BE2C (cell line): ENCODE measurements at regions not wholly inside any gene's neighbourhood (a gene's known extent, or its start where the extent isn't known, plus 50 kb on each side); places are given as distances from the start of the nearest gene placed in this dataset.
A peak's percentile ranks its signal among the peaks of the same experiment; 100 is the strongest.

Experiments used
- DNase-seq: peaks from one replicate; pipeline ENCODE4 v3.0.0-alpha.2; 2020
- H3K27me3 ChIP-seq: fragments of 250-450 bp; sonication (Bioruptor Pico); 2 replicates; pipeline ENCODE4 v1.5.1; 2020; ENCODE audit warnings: mild to moderate bottlenecking
- H3K36me3 ChIP-seq: fragments of 250-450 bp; sonication (Bioruptor Pico); 2 replicates; pipeline ENCODE4 v1.5.1; 2020; ENCODE audit warnings: mild to moderate bottlenecking
- H3K4me1 ChIP-seq: fragments of 250-450 bp; sonication (Bioruptor Pico); 2 replicates; pipeline ENCODE4 v1.5.1; 2020
- H3K4me3 ChIP-seq: 2 replicates; pipeline ENCODE4 v1.5.1; 2011; ENCODE audit warnings: low read depth, low read length
- H3K9me3 ChIP-seq: fragments of 250-450 bp; sonication (Bioruptor Pico); 2 replicates; pipeline ENCODE4 v1.5.1; 2020
- TF ChIP-seq, protein P1 (sequence below): IDR thresholded peaks from 2 replicates; pipeline ENCODE4 v1.5.1; 2012; ENCODE audit warnings: mild to moderate bottlenecking, low read depth, low read length

GRCh38 chr6:140905050-140905449, 1227.7 kb upstream of the GJE1 start:
- Histone ChIP-seq H3K9me3 (peaks cover 2% of the 10 kb centered on the region; the same call in 1 of the 2 replicates), H3K4me3 (no peak overlapping the region), H3K4me1 (no peaks in the 10 kb centered on the region), H3K36me3 (no peaks in the 10 kb centered on the region), H3K27me3 (no peaks in the 10 kb centered on the region)
- TF ChIP-seq, protein P1, sequence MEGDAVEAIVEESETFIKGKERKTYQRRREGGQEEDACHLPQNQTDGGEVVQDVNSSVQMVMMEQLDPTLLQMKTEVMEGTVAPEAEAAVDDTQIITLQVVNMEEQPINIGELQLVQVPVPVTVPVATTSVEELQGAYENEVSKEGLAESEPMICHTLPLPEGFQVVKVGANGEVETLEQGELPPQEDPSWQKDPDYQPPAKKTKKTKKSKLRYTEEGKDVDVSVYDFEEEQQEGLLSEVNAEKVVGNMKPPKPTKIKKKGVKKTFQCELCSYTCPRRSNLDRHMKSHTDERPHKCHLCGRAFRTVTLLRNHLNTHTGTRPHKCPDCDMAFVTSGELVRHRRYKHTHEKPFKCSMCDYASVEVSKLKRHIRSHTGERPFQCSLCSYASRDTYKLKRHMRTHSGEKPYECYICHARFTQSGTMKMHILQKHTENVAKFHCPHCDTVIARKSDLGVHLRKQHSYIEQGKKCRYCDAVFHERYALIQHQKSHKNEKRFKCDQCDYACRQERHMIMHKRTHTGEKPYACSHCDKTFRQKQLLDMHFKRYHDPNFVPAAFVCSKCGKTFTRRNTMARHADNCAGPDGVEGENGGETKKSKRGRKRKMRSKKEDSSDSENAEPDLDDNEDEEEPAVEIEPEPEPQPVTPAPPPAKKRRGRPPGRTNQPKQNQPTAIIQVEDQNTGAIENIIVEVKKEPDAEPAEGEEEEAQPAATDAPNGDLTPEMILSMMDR, result no peak
- no peak for DNase-seq

- TF ChIP-seq, protein P1, result no peak
- Histone ChIP-seq H3K4me1 (no peaks in the 10 kb centered on the region), H3K27me3 (no peaks in the 10 kb centered on the region), H3K9me3 (no peaks in the 10 kb centered on the region; the same call in 1 of the 2 replicates), H3K4me3 (peak overlapping the region; percentile 31), H3K36me3 (no peaks in the 10 kb centered on the region)
- no peak for DNase-seq
These were observed 1234.7 kb upstream of the GJE1 start for GRCh38 chr6:140897804-140898573.

GRCh38 chr6:140897349-140897748, 1235.4 kb upstream of the GJE1 start:
- Histone ChIP-seq H3K27me3 (no peaks in the 10 kb centered on the region), H3K4me3 (no peak overlapping the region), H3K4me1 (no peaks in the 10 kb centered on the region), H3K9me3 (no peaks in the 10 kb centered on the region; the same call in 1 of the 2 replicates), H3K36me3 (no peaks in the 10 kb centered on the region)
- TF ChIP-seq, protein P1, result no peak
- DNase-seq, result no peak

GRCh38 chr6:140893432-140893831, 1239.3 kb upstream of the GJE1 start:
- Histone ChIP-seq H3K4me1 (no peaks in the 10 kb centered on the region), H3K27me3 (no peaks in the 10 kb centered on the region), H3K9me3 (no peaks in the 10 kb centered on the region), H3K36me3 (no peaks in the 10 kb centered on the region), H3K4me3 (no peak overlapping the region)
- TF ChIP-seq, protein P1, result no peak
- no peak for DNase-seq

DNA sequence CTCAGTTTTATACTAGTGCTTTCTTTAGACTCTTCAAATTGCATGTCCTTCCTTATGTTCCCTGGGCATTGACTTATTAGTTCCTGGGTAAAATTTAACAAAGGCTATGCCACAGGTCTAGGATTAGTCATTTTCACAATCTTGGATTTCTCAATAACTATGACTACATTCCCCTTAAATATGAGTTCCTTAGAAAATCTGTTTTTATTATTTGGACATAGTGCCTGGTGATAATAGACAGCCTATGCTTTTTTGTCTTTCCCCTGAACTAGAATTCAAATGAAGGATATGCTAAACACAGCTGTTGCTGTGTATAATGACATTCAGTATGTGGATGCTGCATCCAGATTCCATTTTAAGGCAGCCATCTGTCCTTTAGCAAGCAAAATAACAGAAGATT, 1252.8 kb upstream of the GJE1 start:
- H3K36me3 ChIP-seq, result no peaks in the 10 kb centered on the region
- DNase-seq, result no peak
- no peaks in the 10 kb centered on the region for H3K9me3 ChIP-seq
- TF ChIP-seq, protein P1, result no peak
- no peaks in the 10 kb centered on the region for H3K27me3 ChIP-seq
- no peaks in the 10 kb centered on the region for H3K4me1 ChIP-seq
- H3K4me3 ChIP-seq, result no peak overlapping the region

DNA sequence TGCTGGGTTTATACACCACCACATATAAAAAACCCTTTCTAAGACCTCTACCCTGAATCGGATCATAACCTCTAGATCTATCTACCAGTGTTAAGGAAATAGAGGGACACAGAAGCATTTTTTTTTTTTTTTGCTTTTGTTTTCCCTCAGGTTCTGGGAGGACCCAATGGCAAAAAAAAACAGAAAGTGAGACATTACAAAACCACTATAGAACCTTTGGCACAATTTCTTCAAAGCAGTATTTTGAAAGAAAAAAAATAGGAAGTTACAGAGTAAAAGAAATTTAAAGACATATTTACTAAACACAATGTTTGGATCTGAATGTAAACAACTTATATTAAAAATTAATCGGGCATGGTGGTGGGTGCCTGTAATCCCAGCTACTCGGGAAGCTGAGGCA, 1258.7 kb upstream of the GJE1 start:
- TF ChIP-seq, protein P1, result no peak
- no peaks in the 10 kb centered on the region for H3K4me1 ChIP-seq
- DNase-seq, result no peak
- no peaks in the 10 kb centered on the region for H3K36me3 ChIP-seq
- H3K4me3 ChIP-seq, result no peak overlapping the region
- no peaks in the 10 kb centered on the region for H3K27me3 ChIP-seq
- H3K9me3 ChIP-seq, result peaks cover 2% of the 10 kb centered on the region; the same call in 1 of the 2 replicates
